GM19324 (cell line): ENCODE measurements at regions not wholly inside any gene's neighbourhood (a gene's known extent, or its start where the extent isn't known, plus 50 kb on each side); places are given as distances from the start of the nearest gene placed in this dataset.

ENCODE experiments used
- ATAC-seq: cut with Tn5 transposase; IDR thresholded peaks from one replicate; pipeline ENCODE4 v1.9.1; 2021; ENCODE audit warnings: mild to moderate bottlenecking, moderate library complexity; ENCODE audit not compliant: unreplicated experiment, low FRiP score

- no peak for ATAC-seq
Measured at GRCh38 chr5:29800752-29801151, 1392.7 kb upstream of the CDH6 start.

GRCh38 chr5:29796013-29796412 lies 1397.5 kb upstream of the CDH6 start:
- ATAC-seq = no peak

GRCh38 chr5:29795096-29795652 lies 1398.3 kb upstream of the CDH6 start:
- ATAC-seq = no peak

DNA sequence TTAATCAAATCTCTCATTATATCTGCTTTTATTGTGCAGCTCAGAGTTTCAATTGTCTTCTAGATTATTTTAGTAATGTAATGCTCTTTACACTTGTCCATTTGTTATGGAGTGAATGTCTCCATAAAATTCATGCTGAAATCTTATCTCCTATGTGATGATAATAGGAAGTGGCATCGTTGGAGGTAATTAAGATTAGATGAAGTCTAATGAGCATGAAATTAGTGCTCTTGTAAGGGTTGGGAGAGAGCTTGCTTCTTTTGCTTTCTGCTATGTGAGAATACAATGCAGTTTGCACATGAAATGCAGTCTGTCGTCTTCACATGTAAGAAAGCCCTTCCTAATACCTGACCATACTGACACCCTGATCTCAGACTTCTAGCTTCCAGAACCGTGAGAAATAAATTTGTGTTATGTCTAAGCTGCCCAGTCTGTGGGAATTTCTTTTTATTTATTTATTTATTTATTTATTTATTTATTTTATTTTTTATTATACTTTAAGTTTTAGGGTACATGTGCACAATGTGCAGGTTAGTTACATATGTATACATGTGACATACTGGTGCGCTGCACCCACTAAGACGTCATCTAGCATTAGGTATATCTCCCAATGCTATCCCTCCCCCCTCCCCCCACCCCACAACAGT lies 1399.2 kb upstream of the CDH6 start:
- no peak for ATAC-seq

- no peak for ATAC-seq
Measured at GRCh38 chr5:29790281-29790680, 1403.2 kb upstream of the CDH6 start.

DNA sequence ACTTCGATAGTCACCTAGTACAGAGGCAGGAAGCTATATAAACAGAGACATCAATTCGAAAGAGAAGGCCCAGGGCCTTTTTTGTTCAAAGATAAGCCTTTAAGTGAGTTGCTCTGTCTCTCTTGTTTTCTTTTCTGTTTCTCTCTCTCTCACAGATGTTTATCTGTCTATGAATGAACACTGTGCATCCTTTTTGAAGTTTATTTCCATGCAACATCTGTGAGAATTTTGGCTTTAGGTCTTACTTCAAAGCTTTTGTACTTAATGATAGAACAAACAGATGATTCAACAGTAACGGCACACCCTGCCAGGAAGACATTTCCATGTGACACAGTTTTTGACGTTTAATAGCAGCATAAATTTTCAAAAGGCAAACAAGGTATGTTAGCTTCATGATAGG lies 1413.1 kb upstream of the CDH6 start:
- no peak for ATAC-seq

DNA sequence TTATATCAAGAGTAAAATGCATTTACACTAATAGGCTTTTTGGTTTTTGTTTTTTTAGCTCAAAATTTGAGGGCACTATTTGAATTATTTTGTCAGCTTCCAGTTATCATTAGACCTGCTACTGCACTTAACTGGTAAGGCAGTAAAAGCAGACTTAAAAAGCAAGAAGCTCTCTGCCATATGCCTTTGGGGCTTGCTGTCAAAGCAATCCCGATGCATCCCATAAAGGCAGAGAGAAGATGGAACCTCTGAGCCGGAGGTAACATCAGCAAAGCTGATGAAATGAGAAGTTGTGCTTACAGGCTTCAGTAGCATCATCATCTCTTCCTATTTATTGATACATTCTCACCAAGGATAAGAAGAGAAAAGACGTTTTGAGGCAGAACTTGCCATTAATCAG lies 1414.3 kb upstream of the CDH6 start:
- no peak for ATAC-seq

GRCh38 chr5:29777373-29777772 lies 1416.1 kb upstream of the CDH6 start:
- ATAC-seq = no peak

DNA sequence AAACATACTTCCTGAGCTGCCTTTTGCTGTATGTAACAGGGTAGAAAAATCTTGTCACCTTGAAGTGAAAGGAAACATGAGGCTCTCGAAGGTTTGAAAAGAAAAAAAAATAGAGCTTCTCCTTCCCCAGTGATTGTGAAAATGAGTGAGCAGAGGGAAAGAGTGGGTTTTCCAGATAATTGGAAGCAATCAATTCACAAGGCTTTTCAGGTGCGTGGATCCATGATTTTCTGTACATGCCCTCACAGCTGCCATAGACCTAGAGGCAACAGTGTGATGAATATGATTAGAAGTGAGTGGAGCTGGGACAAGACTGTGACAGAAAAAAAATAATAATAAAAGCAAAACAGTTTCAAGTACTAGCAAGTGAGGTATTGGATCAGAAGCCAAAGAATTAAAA lies 1422.5 kb upstream of the CDH6 start:
- ATAC-seq = no peak

DNA sequence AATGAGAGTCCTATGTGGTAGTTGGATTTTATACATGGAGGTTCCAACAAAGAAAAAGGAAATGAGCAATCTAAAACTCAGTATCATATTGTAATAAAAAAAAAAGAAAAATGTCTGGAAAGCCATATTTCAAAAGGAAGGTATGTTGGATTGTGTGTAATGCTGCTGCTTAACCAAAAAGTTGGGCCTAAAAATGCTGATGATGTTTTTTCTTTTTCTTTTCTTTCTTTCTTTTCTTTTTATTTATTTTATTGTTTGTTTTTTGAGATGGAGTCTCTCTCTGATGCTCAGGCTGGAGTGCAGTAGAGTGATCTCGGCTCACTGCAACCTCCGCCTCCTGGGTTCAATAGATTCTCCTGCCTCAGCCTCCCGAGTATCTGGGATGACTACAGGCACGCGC lies 1424.0 kb upstream of the CDH6 start:
- no peak for ATAC-seq

- ATAC-seq = no peak
Measured at GRCh38 chr5:29758986-29759421, 1434.5 kb upstream of the CDH6 start.

DNA sequence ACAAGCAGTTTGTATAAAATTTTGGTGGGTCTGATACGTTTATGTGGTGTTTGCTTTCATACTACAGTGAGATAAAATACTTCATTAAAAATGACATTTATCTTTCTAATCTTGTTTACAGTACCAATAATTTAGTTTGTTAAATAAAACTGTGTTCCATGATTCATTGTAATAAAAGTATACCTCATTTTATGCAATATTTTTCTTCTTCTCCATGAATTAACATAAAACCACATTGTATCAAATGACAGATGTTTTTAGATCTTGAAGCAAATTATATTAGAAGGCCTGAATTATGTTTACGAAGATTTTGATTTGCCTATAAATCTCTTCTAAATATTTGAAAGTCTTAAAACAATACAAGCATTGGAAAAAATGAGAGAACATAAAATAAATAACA lies 1443.0 kb upstream of the CDH6 start:
- no peak for ATAC-seq

- ATAC-seq = no peak
Measured at GRCh38 chr5:29744618-29745017, 1448.9 kb upstream of the CDH6 start.

DNA sequence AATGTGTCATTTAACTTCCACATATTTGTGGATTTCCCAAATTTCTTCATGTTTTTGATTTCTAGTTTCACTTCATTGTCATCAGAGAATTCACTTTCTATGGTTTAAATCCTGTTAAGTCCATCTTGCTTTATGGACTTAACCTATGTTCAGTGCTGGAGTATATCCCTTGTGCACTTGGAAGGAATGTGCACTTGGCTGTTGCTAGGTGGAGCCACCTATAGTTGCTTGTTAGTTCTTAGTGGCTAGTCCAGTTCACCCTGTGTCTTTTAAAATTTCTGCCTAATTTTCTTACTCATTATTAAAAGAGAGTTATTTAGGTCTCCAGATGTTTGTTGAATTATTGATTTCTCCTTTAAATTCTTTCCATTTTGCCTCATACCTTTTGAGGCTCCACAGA lies 1472.5 kb upstream of the CDH6 start:
- no peak for ATAC-seq

DNA sequence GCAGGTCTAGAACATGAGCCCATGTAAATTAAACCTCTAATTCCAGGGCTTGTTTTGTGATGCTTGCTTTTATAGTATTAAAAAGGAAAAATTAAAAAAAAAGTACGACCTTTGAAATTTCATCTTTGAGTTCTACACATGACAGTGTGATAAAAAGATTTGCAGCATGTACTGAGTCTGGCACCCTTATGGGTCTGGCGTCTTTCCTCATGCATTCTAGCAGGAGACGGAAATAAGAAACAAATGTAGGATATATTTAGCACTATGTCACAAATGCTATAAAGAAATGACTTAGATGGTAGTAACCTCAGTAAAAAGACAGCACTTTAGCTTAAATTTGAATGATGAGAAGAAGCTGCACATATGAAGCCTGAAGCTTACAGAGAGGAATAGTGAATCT lies 1474.3 kb upstream of the CDH6 start:
- ATAC-seq = no peak

- no peak for ATAC-seq
Measured at GRCh38 chr5:29715167-29715566, 1478.3 kb upstream of the CDH6 start.

GRCh38 chr5:29702875-29703274 lies 1490.6 kb upstream of the CDH6 start:
- ATAC-seq = no peak

DNA sequence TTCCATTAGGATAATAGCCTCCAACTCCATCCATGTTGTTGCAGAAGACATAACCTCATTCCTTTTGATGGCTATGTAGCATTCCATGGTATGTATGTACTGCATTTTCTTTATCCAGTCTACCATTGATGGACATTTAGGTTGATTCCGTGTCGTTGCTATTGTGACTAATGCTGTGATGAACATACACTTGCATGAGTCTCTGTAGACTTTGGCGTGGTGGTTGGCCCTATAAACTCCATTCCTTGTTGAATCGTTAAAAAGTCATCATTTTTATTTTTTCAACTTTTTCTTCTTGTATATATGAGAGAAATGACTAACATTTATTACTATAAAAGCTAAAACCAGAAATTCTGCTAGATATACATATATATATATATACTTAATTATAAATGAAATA lies 1491.9 kb upstream of the CDH6 start:
- ATAC-seq = no peak

GRCh38 chr5:29697785-29698414 lies 1495.6 kb upstream of the CDH6 start:
- no peak for ATAC-seq

DNA sequence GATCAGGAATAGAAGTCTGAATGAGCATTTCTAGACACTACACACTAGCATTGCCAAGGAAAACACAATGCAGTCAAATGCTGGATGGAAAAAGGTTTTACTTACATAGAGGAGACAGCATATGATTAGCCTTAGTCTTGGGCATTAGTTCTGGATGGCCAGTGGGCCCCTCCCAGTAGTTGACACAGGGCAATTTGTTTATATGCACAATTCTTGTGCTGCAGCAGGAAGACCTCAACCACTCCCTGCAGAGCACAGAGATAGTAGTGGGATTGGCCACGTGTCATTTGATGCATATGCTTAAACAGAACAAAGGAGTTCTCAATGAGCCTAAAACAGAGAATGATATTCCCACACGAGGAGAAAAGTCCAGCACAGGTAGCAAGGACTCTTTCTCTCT lies 1496.2 kb upstream of the CDH6 start:
- no peak for ATAC-seq

GRCh38 chr5:29672678-29673077 lies 1520.8 kb upstream of the CDH6 start:
- ATAC-seq = no peak

GRCh38 chr5:29662876-29663275 lies 1530.6 kb upstream of the CDH6 start:
- ATAC-seq = no peak
